ENCODE measurements at regions not wholly inside any gene's neighbourhood (a gene's known extent, or its start where the extent isn't known, plus 50 kb on each side); places are given as distances from the start of the nearest gene placed in this dataset.

- no peak overlapping the region for H2AFZ ChIP-seq (ENCODE audit: low read length)
- H3K9me3 ChIP-seq (ENCODE audit: low read length), result no peaks in the 10 kb centered on the region
- no peaks in the 10 kb centered on the region for H3K9me2 ChIP-seq (ENCODE audit: insufficient read depth, low read length)
- no peak overlapping the region for H3K4me2 ChIP-seq (ENCODE audit: low read length)
- no peaks in the 10 kb centered on the region for H4K20me1 ChIP-seq (ENCODE audit: insufficient read depth, low read length)
- no peak overlapping the region for H3K4me3 ChIP-seq (ENCODE audit: low read depth, low read length, poor library complexity, severe bottlenecking)
- no peak for DNase-seq (ENCODE audit: low spot score)
- TF ChIP-seq EZH2phosphoT487 (IDR thresholded peaks at IDR 0.05; ENCODE audit: borderline replicate concordance, low read depth, low read length), result no peak
- TF ChIP-seq, protein P1, sequence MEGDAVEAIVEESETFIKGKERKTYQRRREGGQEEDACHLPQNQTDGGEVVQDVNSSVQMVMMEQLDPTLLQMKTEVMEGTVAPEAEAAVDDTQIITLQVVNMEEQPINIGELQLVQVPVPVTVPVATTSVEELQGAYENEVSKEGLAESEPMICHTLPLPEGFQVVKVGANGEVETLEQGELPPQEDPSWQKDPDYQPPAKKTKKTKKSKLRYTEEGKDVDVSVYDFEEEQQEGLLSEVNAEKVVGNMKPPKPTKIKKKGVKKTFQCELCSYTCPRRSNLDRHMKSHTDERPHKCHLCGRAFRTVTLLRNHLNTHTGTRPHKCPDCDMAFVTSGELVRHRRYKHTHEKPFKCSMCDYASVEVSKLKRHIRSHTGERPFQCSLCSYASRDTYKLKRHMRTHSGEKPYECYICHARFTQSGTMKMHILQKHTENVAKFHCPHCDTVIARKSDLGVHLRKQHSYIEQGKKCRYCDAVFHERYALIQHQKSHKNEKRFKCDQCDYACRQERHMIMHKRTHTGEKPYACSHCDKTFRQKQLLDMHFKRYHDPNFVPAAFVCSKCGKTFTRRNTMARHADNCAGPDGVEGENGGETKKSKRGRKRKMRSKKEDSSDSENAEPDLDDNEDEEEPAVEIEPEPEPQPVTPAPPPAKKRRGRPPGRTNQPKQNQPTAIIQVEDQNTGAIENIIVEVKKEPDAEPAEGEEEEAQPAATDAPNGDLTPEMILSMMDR (conservative IDR thresholded peaks at IDR 0.05; ENCODE audit: low read length), result no peak
- ChIA-PET POLR2A (no interaction called here), CTCF (ENCODE audit: unreplicated experiment) (no interaction called here)
- intact Hi-C loops (cut with micrococcal nuclease; ENCODE audit: unreplicated experiment), result no loop called here
- no peak overlapping the region for H3K27ac ChIP-seq (ENCODE audit: low read depth, low read length, poor library complexity, severe bottlenecking)
- no peaks in the 10 kb centered on the region for H3K36me3 ChIP-seq (ENCODE audit: insufficient read depth, low read length)
- no peaks in the 10 kb centered on the region for H3K79me2 ChIP-seq (ENCODE audit: insufficient read depth, low read depth, low read length)
- BruUV-seq (replicated peaks), result no TSS peak
- no peaks in the 10 kb centered on the region for H3K4me1 ChIP-seq (ENCODE audit: insufficient read depth, low read length, poor library complexity, severe bottlenecking)
Measured at GRCh38 chr14:101077481-101078074, 174.1 kb upstream of the RTL1 start.

DNA sequence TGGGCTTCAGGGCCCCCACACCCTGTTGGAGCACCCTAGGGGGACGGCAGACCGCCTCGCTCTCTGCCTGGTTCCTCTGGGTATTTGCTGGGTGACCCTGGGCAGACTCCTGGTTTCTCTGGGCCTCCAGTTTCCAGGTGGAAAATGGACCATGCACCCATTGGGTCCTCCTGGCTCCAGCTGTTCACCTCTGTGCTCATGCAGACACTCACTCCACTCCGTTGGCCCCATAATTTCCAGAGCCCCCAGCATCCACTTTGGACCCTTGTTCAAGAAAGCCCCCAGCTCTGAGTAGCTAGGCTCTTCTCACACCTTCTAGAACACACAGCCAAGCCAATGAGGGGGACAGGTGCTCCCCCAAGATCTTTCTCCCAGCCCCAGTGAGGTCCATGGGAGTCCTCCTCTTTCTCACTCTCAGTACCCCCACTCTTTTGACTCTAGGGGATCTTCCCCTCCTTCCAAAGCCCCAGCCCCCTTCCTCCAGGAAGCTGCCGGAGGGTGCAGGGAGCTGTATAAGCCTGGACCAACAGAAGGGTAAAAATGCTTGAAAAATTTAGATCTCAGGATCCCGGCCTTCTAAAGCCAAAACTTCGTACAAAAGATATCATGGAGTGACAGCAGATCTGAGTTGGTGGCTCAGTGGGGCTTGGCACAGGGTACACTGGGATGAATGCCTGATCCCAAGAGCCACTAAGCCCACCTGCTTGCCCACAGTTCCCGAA lies 174.8 kb upstream of the RTL1 start:
- no peak overlapping the region for H3K27ac ChIP-seq (ENCODE audit: low read depth, low read length, poor library complexity, severe bottlenecking)
- H2AFZ ChIP-seq (ENCODE audit: low read length), result no peak overlapping the region
- no peaks in the 10 kb centered on the region for H3K9me3 ChIP-seq (ENCODE audit: low read length)
- no peak overlapping the region for H3K4me2 ChIP-seq (ENCODE audit: low read length)
- H3K36me3 ChIP-seq (ENCODE audit: insufficient read depth, low read length), result no peaks in the 10 kb centered on the region
- TF ChIP-seq, protein P1 (conservative IDR thresholded peaks at IDR 0.05; ENCODE audit: low read length), result no peak
- no peak for TF ChIP-seq EZH2phosphoT487 (IDR thresholded peaks at IDR 0.05; ENCODE audit: borderline replicate concordance, low read depth, low read length)
- no peak overlapping the region for H3K4me3 ChIP-seq (ENCODE audit: low read depth, low read length, poor library complexity, severe bottlenecking)
- H4K20me1 ChIP-seq (ENCODE audit: insufficient read depth, low read length), result no peaks in the 10 kb centered on the region
- ChIA-PET CTCF (ENCODE audit: unreplicated experiment) (no interaction called here), POLR2A (no interaction called here)
- intact Hi-C loops (cut with micrococcal nuclease; ENCODE audit: unreplicated experiment), result no loop called here
- H3K79me2 ChIP-seq (ENCODE audit: insufficient read depth, low read depth, low read length), result no peaks in the 10 kb centered on the region
- DNase-seq (ENCODE audit: low spot score), result no peak
- no TSS peak for BruUV-seq (replicated peaks)
- H3K4me1 ChIP-seq (ENCODE audit: insufficient read depth, low read length, poor library complexity, severe bottlenecking), result no peaks in the 10 kb centered on the region
- H3K9me2 ChIP-seq (ENCODE audit: insufficient read depth, low read length), result no peaks in the 10 kb centered on the region

GRCh38 chr14:101078892-101079221 lies 175.3 kb upstream of the RTL1 start:
- intact Hi-C loops (cut with micrococcal nuclease; ENCODE audit: unreplicated experiment), result no loop called here
- H3K79me2 ChIP-seq (ENCODE audit: insufficient read depth, low read depth, low read length), result no peaks in the 10 kb centered on the region
- no peak overlapping the region for H3K4me3 ChIP-seq (ENCODE audit: low read depth, low read length, poor library complexity, severe bottlenecking)
- no peak for DNase-seq (ENCODE audit: low spot score)
- H3K9me3 ChIP-seq (ENCODE audit: low read length), result no peaks in the 10 kb centered on the region
- H3K27ac ChIP-seq (ENCODE audit: low read depth, low read length, poor library complexity, severe bottlenecking), result no peak overlapping the region
- H3K9me2 ChIP-seq (ENCODE audit: insufficient read depth, low read length), result no peaks in the 10 kb centered on the region
- no peaks in the 10 kb centered on the region for H3K4me1 ChIP-seq (ENCODE audit: insufficient read depth, low read length, poor library complexity, severe bottlenecking)
- H2AFZ ChIP-seq (ENCODE audit: low read length), result no peak overlapping the region
- H4K20me1 ChIP-seq (ENCODE audit: insufficient read depth, low read length), result no peaks in the 10 kb centered on the region
- POLR2A ChIA-PET, result no interaction called here
- TF ChIP-seq EZH2phosphoT487 (IDR thresholded peaks at IDR 0.05; ENCODE audit: borderline replicate concordance, low read depth, low read length), result no peak
- TF ChIP-seq, protein P1 (conservative IDR thresholded peaks at IDR 0.05; ENCODE audit: low read length), result no peak
- no peaks in the 10 kb centered on the region for H3K36me3 ChIP-seq (ENCODE audit: insufficient read depth, low read length)
- CTCF ChIA-PET (ENCODE audit: unreplicated experiment), result no interaction called here
- no peak overlapping the region for H3K4me2 ChIP-seq (ENCODE audit: low read length)
- BruUV-seq (replicated peaks), result no TSS peak

All from OCI-LY7 (cell line).